Eye (tissue), 1 donor: ENCODE measurements at regions not wholly inside any gene's neighbourhood (a gene's known extent, or its start where the extent isn't known, plus 50 kb on each side); places are given as distances from the start of the nearest gene placed in this dataset.

Experiments
- DNase-seq: peaks from one replicate; pipeline ENCODE4 v3.0.0-alpha.2; 2015

GRCh38 chr6:95244751-95245150 lies 332.6 kb upstream of the MANEA start:
- DNase-seq: no peak

DNA sequence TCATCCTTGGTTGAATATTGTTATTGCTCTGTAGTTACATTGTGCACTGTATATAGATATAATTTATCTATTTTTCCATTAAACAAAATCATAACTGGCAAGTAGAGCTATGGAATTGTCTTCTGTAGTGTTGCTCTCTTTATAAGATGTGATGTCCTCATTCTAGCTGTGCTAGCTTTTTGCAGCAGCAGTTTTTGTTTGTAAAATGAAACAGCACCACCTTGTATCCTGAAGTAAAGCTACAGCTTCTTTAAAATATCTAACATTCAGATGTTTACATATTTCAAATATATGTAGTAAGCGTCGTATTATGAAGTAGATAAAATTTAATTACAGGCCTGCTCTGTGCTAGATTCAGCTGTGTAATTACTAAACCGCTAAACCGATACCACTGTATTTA lies 328.8 kb upstream of the MANEA start:
- DNase-seq: no peak

DNA sequence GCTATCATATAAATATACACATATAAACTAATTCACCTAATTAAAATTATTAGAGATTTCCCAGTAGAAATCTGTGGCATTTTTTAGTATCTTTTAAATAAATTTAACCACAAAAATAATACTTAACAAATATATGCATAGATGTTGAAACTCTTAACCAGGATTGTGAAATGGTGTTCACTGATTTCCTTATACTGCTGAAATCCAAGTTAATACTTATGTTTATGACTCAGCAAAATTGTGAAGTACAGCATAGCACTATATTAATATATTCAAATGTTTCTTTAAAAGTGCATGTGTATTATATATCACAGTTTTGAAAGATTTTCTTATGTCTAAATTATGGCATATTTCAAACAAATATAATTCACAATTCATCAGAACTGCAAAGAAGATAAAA lies 328.2 kb upstream of the MANEA start:
- DNase-seq: no peak

- DNase-seq: no peak
Measured at GRCh38 chr6:95249661-95250060, 327.7 kb upstream of the MANEA start.

- no peak for DNase-seq
Measured at GRCh38 chr6:95263840-95264239, 313.5 kb upstream of the MANEA start.

DNA sequence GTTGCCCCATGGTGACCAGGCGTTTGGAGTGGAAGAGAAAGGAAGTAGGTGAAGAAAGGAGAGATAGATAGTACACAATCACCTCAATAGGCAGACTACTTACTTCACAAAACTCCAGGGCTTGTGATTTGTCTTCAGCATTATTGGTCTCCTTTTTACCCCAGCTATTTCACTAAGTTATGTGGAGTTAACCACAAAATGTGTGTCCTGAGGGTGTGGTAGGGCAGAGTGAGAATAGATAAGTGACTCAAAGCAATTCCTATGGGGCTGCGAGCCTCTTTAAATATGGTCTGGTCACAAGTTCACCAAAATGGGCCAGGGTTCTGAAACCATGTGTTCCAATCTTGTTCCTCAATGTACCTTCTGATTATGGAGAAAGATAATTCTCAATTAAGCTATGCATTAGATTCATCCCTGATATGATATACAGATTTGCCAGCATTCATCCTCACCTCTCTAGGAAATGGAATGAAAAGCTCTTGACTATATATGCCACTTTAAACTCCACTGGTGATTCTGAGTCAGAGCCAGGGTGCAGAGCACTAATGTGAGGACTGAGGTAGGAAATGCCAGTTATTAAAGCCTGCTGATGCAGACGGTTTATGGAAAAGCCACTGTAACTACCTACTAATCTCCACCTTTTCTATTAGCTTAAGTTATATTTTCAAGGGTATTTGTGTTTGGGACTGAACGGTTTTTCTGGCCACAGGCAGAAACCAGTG lies 310.6 kb upstream of the MANEA start:
- DNase-seq: no peak

GRCh38 chr6:95274686-95275235 lies 302.6 kb upstream of the MANEA start:
- no peak for DNase-seq

DNA sequence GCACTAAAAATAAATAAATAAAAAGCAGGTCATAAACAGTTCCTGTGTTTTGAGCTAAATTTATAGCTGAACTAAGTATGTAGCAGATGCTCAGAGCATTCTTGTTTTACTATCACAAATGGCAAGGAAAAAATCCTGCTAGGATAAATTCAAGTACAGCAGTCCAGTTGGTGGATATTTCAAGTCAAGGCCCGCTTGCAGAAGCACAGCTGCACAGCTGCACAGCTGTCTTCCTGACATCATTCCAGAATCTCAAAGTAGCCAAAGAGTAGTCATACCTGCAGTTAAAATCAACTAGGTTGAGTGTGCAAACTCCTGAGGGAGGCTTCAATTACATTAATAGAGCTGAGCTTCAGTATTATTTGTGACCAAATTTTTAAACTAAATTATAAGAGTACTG lies 297.7 kb upstream of the MANEA start:
- no peak for DNase-seq

GRCh38 chr6:95280686-95281273 lies 296.6 kb upstream of the MANEA start:
- DNase-seq: peak; percentile 37

GRCh38 chr6:95285881-95286280 lies 291.5 kb upstream of the MANEA start:
- DNase-seq: no peak

GRCh38 chr6:95286874-95287273 lies 290.5 kb upstream of the MANEA start:
- no peak for DNase-seq

DNA sequence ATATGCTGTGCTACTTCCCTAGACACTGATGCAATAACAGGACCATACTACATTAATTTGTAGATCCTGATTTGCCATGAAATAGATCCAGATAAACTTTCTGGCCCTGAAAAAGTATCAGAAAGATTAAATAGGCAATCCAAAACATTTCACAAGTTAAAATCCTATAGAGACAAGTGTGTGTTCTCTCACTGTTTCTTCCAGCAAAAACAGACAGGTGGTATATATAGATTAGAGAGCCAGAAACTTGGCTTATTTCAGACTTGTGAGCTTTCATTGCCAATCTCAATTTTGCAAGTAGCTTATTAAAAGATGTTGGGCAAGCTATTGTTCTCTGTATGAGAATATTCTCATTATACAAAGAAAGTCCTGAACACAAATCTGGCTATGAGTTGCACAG lies 289.1 kb upstream of the MANEA start:
- no peak for DNase-seq

DNA sequence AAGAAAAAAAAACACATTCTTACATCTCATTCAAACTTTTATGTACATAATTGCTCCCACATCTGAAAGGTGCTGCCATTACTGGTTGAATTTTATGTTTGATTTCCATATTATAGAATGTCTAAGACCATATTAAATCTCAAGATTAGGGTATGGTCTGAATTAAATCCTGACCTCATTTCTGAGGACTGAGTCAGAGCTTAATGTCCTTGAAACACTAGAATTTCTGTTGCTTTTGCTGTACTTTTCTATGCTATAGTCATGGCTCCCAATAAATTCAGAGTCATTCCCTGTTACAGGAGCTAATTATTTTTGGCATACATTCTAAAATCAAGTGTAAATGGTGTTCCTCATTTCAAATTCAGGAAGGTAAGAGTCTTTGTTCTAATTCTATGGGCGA lies 285.3 kb upstream of the MANEA start:
- no peak for DNase-seq

DNA sequence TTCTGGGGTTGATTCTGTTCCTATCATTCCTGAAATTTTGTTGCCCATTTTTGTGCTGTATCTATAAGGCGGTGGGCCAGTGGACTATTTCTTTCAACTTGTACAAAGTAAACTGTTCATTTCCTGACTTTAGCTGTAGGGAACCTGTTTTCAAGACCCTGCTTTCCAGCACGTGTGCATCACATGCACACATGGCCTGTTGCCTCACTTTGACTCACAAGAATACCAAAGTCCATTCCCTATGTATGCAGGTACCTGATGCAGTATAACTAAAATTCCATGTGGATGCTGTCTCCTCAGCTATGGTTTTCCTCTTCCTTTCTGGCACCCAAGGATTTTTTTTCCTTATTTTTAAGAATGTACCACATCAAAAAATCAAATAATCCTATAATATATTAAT lies 284.1 kb upstream of the MANEA start:
- no peak for DNase-seq

- DNase-seq: no peak
Measured at GRCh38 chr6:95294043-95294442, 283.3 kb upstream of the MANEA start.

DNA sequence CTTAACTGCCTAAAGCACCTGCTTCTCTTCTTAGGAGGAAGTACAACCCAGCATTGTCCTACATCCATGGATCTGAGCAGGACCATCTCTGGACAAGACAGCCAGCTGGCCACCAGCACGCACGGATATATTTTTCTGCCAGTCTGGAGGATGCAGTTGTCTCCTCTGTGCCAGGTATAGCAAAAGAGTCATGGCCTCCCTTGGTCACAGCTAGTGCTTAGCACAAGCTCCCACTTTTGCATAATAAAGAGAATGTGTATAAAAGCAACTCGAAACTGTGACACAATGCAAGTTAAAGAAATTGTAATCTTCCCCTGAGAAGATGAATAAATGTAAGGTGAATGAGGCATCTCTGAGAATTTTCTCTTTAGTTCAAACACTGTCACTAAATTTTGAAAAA lies 267.8 kb upstream of the MANEA start:
- no peak for DNase-seq

DNA sequence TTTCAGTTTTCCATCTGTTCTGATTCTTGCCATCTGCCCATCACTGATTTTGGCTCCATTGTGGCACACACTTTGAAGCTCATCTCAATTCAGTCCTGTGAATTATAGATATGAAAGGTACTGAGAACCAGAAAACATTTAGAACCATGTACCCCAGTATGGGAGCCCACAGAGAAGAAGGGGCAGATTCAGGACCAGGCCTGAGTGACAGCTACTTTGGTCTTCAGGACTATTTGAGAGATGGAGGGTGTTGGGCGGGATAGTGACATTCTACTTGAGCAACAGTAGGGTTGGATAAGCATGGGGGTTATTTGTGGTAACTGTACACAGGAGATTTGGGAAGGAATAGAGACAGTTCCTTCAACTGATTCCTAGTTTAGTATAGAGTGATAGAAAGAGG lies 259.2 kb upstream of the MANEA start:
- no peak for DNase-seq

DNA sequence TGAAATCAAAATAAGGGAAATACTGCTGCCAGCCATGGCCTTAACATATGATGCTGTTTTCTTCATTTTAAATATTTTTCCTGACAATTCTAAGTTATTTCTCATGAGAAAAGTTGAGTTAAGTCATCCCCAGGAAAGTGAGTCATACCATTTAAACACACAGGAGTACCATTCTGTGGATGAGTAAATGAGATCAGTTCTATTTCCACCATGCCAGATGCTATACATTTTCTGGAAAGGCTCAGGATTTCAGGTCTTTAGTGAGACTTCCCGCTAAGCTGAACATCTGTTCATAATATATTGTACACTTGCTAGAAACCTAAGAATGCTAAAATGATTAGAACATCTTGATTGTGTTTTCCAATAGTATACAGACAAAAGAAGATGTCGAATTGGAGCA lies 256.2 kb upstream of the MANEA start:
- DNase-seq: peak; percentile 1

DNA sequence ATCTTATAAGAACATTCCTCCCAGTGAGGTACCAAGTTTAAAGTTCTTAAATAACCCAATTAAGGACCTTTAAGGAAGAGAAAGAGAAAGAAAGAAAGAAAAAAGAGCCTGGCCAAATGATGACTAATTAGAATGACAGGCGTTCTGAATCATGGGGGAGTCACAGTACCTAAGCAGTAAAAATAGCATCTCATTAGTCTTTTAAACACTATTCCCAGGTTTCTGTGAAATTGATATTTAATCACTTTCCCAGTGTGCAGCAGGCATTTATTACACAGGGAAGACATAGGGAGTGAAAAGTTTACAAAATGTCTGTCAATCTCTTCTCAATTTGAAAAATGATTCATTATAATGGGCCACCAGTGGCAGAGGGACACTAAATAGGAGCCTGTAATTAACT lies 251.4 kb upstream of the MANEA start:
- DNase-seq: no peak

- DNase-seq: no peak
Measured at GRCh38 chr6:95328231-95328630, 249.1 kb upstream of the MANEA start.

- peak; percentile 27 for DNase-seq
Measured at GRCh38 chr6:95352064-95352795, 225.1 kb upstream of the MANEA start.

GRCh38 chr6:95354551-95354950 lies 222.8 kb upstream of the MANEA start:
- DNase-seq: no peak

DNA sequence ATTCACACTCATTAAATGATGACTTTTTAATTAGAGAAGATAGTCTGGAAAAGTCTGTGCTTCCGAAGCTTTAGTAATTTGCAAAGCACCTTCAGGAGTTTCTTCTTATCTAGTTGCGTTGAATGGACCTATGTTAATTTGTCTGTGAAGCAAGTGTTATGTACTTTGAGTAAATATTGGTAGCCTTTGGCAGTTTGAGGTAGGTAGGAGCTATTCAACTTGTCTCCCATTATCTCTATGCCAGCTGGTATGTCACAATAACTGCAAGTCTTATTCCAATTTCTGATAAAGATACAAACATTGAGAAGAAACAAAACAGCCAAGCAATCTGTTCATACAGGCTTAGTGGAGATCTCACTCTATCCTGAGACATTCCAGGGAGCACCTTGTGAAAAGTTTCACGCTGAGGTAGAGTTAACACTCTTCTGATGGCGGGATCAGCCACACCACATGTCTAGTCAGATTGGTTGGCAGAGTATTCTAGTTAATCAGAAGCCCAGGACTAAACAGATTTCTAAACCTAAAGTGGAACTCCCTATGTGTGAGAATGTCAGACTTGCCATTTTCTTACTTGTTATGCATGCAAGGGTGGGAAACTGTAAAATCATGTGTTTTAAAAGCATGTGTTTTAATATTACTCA lies 219.8 kb upstream of the MANEA start:
- DNase-seq: no peak
